ENCODE measurements at regions not wholly inside any gene's neighbourhood (a gene's known extent, or its start where the extent isn't known, plus 50 kb on each side); places are given as distances from the start of the nearest gene placed in this dataset.

GRCh38 chr5:17352223-17352622 lies 134.8 kb downstream of the BASP1 start:
- TF ChIP-seq CTCF (conservative IDR thresholded peaks at IDR 0.05; ENCODE audit: low read depth in 2 of 2) (no peak), EZH2 (IDR thresholded peaks at IDR 0.05; ENCODE audit: low read depth, unreplicated experiment) (no peak), ETS1 (IDR thresholded peaks at IDR 0.05) (no peak), ZNF114 (CRISPR knock-in tag; IDR thresholded peaks at IDR 0.05) (no peak), CREB1 (CRISPR knock-in tag; IDR thresholded peaks at IDR 0.05; ENCODE audit: low read depth) (no peak), POLR2AphosphoS5 (IDR thresholded peaks at IDR 0.05; ENCODE audit: low read depth) (no peak), ZNF331 (CRISPR knock-in tag; IDR thresholded peaks at IDR 0.05; ENCODE audit: low read depth) (no peak), STAT1 (IDR thresholded peaks at IDR 0.05; ENCODE audit: unreplicated experiment) (no peak), REST (IDR thresholded peaks at IDR 0.05; ENCODE audit: unreplicated experiment) (no peak), NANOG (IDR thresholded peaks at IDR 0.05; ENCODE audit: borderline replicate concordance) (no peak)

Data from GM23338 (cell line).